ENCODE measurements at regions not wholly inside any gene's neighbourhood (a gene's known extent, or its start where the extent isn't known, plus 50 kb on each side); places are given as distances from the start of the nearest gene placed in this dataset.

- TF ChIP-seq CTCF (IDR thresholded peaks at IDR 0.05) (no peak), POLR2AphosphoS5 (IDR thresholded peaks at IDR 0.05) (no peak), POLR2A (IDR thresholded peaks at IDR 0.05) (no peak)
Observed at GRCh38 chr2:39849064-39849463, 70.0 kb upstream of the THUMPD2 start.
